Pancreas (tissue), 10 donors: ENCODE measurements at regions not wholly inside any gene's neighbourhood (a gene's known extent, or its start where the extent isn't known, plus 50 kb on each side); places are given as distances from the start of the nearest gene placed in this dataset.

Experiments used
- ATAC-seq, 4 donors: fragments of 200-7000 bp; cut with Tn5 transposase; one replicate each; pipeline versions ENCODE4 v1.8.0 to v1.9.1; 2020; ENCODE audit warnings: mild to moderate bottlenecking in 4 of 4, moderate library complexity in 4 of 4
- DNase-seq, 6 donors: peaks; one replicate each; pipeline ENCODE4 v3.0.0-alpha.2; 2020
- FAIRE-seq: peaks from 2 replicates; lab custom pipeline; 2012; peaks lifted over from hg19 to GRCh38; lab: Jason Lieb, UNC
- H3K27ac ChIP-seq, 4 donors: fragments of 200-600 bp; sonication (generic); 1 replicate in 3 of 4; 2 replicates in 1 of 4; pipeline versions ENCODE4 v1.5.0 to v1.8.0; 2020
- H3K27me3 ChIP-seq, 4 donors: fragments of 200-600 bp; one replicate each; pipeline ENCODE4 v1.8.0; 2021
- H3K36me3 ChIP-seq, 3 donors: fragments of 200-600 bp; sonication (generic) in 1 of 3; one replicate each; pipeline versions ENCODE4 v1.5.0 to v1.8.0; 2020 to 2021
- H3K4me1 ChIP-seq, 3 donors: fragments of 200-600 bp; one replicate each; pipeline ENCODE4 v1.8.0; 2021
- H3K4me3 ChIP-seq, 4 donors: fragments of 200-600 bp; sonication (generic) in 2 of 4; one replicate each; pipeline versions ENCODE4 v1.5.0 to v1.8.0; 2020 to 2021
- H3K9me3 ChIP-seq, 4 donors: fragments of 200-600 bp; one replicate each; pipeline ENCODE4 v1.8.0; 2021
- CTCF ChIP-seq, 4 donors: fragments of 200-600 bp; sonication (generic) in 3 of 4; IDR thresholded peaks; one replicate each; pipeline versions ENCODE4 v1.5.0 to v1.8.0; 2021; ENCODE audit warnings: antibody characterized with exemption in 4 of 4
- WGBS, 2 donors: extraction: QIAGEN DNeasy Blood & Tissue Kit; methylation state at CpG; one replicate each; pipeline ENCODE4 v1.1.7; 2013; 5-methylcytosine and 5-hydroxymethylcytosine counted together
- intact Hi-C, 3 donors: fragments of 100-400 bp; cut with DNase I; formaldehyde crosslinking; loops; one replicate each; pipeline versions ENCODE4 v1.11.1 to v1.14.2; 2022
- donor health status: healthy with polysubstance abuse.
- donor health status: DM: no; HTN: no; CAD: no; lungs with moderate emphysema.
- donor health status: DM: no; HTN: no; CAD: no.
- donor health status: control.
- donor health status: control.
- donor health status: Bipolar disorder and iron deficiency.
- donor health status: DM: yes; HTN: yes; CAD: no.
- donor health status: DM: no; HTN: no; CAD: no.
- donor health status: DM: no; HTN: no; CAD: no.
- donor health status: DM: yes; HTN: yes; CAD: no.

DNA sequence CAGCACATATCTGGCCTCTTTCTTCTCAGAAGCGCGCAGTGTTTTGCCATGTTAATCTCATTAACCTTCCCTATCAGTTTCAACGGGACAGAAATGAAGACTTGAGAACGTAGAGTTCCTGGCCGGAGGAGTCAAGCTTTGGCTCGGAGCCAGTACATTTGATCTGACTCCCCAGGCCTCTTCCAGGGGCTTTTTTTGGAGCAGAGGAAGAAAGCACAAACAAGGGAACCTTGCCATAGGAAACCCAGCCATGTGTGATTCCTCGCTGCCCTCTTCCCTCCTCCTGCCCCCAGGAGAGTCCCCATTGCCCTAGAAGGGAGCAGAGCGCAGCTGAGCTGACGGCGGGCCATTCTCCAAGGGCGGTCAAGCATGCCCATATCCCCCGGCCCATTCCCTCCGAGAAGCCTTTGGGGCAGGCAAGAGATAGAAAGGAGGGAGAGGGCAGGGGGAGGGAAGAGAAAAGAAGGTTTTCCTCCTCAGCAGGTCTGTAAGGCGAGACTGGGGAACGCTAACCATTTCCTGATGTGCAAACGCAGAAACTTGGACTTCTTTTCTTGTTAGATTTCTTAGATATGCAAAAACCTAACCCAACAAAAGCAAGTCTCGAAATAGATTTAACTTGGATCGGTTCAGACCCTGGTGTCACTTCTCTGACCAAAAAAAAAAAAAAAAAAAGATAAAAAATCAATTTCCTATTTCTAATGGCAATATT is 63.7 kb upstream of the POU3F3 start:
- H3K27ac ChIP-seq: no peak overlapping the region
- intact Hi-C loops: no loop called here
- WGBS, 2 donors: 37 to 45% methylated on average over 18 of the region's 18 CpGs
- ATAC-seq (no peak), FAIRE-seq (no peak), DNase-seq (no peak)
- no peak overlapping the region for H3K4me3 ChIP-seq
- H3K9me3 ChIP-seq: no peaks in the 10 kb centered on the region
- H3K27me3 ChIP-seq: no peaks in the 10 kb centered on the region
- no peaks in the 10 kb centered on the region for H3K36me3 ChIP-seq
- H3K4me1 ChIP-seq: no peaks in the 10 kb centered on the region
- no peak for TF ChIP-seq CTCF (IDR thresholded peaks at IDR 0.05)

GRCh38 chr2:104790901-104791495 is 62.9 kb upstream of the POU3F3 start:
- no peaks in the 10 kb centered on the region for H3K36me3 ChIP-seq
- FAIRE-seq (no peak), DNase-seq (no peak), ATAC-seq (no peak)
- no peak for TF ChIP-seq CTCF (IDR thresholded peaks at IDR 0.05)
- 73 to 80% methylated on average over 4 of the region's 4 CpGs for WGBS, 2 donors
- no peaks in the 10 kb centered on the region for H3K9me3 ChIP-seq
- no peak overlapping the region for H3K27ac ChIP-seq
- no peak overlapping the region for H3K4me3 ChIP-seq
- H3K4me1 ChIP-seq: no peaks in the 10 kb centered on the region
- H3K27me3 ChIP-seq: no peaks in the 10 kb centered on the region
- intact Hi-C loops: no loop called here

DNA sequence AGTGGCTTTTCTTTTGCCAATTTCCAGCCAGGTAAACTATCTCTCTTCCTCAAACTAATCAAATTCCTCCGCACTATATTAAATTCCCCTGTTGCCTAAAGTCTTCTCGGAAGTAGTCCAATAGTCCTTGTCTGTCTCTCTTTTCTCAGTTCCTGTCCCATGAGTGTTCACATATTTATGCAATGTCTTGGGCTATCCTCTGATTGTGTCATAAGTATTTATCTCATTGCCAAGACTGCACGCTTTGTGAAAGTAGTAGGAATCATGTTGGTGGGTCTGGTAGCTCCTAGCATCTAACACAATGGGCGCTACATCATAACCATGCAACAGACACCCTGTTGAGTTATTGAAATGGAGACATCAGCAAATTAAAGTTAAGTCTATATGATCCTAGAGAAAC is 59.9 kb upstream of the POU3F3 start:
- no peaks in the 10 kb centered on the region for H3K4me1 ChIP-seq
- DNase-seq (no peak), FAIRE-seq (no peak), ATAC-seq (no peak)
- 72 to 81% methylated on average over 4 of the region's 4 CpGs for WGBS, 2 donors
- no peak overlapping the region for H3K4me3 ChIP-seq
- intact Hi-C loops: no loop called here
- TF ChIP-seq CTCF (IDR thresholded peaks at IDR 0.05): no peak
- no peaks in the 10 kb centered on the region for H3K9me3 ChIP-seq
- H3K36me3 ChIP-seq: no peaks in the 10 kb centered on the region
- H3K27ac ChIP-seq: no peak overlapping the region
- H3K27me3 ChIP-seq: no peaks in the 10 kb centered on the region

- no peak for ATAC-seq
- DNase-seq: no peak
- intact Hi-C loops: no loop called here
- Histone ChIP-seq H3K4me1 (no peaks in the 10 kb centered on the region), H3K4me3 (no peak overlapping the region), H3K9me3 (no peaks in the 10 kb centered on the region), H3K36me3 (no peaks in the 10 kb centered on the region), H3K27ac (no peak overlapping the region), H3K27me3 (no peaks in the 10 kb centered on the region)
- FAIRE-seq: no peak
- no peak for TF ChIP-seq CTCF (IDR thresholded peaks at IDR 0.05)
- WGBS, 2 donors: 33 to 49% methylated on average over 2 of the region's 2 CpGs
Measured at GRCh38 chr2:104794441-104794840, 59.5 kb upstream of the POU3F3 start.
